ENCODE measurements at regions not wholly inside any gene's neighbourhood (a gene's known extent, or its start where the extent isn't known, plus 50 kb on each side); places are given as distances from the start of the nearest gene placed in this dataset.

GRCh38 chr2:219851169-219851568 lies 223.7 kb downstream of the SLC4A3 start:
- H3K27ac ChIP-seq (ENCODE audit: extremely low read depth, low read depth, low read length): no peak overlapping the region
- H3K36me3 ChIP-seq (ENCODE audit: control insufficient read depth in 2 of 2, insufficient read depth in 1 of 2, low read length in 2 of 2): no peaks in the 10 kb centered on the region
- TF ChIP-seq SP7 (tag by site-specific recombination; IDR thresholded peaks at IDR 0.05): no peak
- ChIA-PET CTCF (interaction anchor here (0.6 kb wide), 1 partner anchor 162 kb away, joined by 3 read pairs; no protein-coding TSS in a partner anchor), POLR2A (no interaction called here)
- H3K4me3 ChIP-seq (ENCODE audit: low read depth, low read length): no peak overlapping the region
- no peaks in the 10 kb centered on the region for H3K9me3 ChIP-seq (ENCODE audit: control insufficient read depth, insufficient read depth, low read depth, low read length)
- no peaks in the 10 kb centered on the region for H3K4me1 ChIP-seq (ENCODE audit: control insufficient read depth, insufficient read depth, low read length)

- Histone ChIP-seq H3K27ac (ENCODE audit: extremely low read depth, low read depth, low read length) (no peak overlapping the region), H3K9me3 (ENCODE audit: control insufficient read depth, insufficient read depth, low read depth, low read length) (no peaks in the 10 kb centered on the region), H3K4me3 (ENCODE audit: low read depth, low read length) (no peak overlapping the region), H3K4me1 (ENCODE audit: control insufficient read depth, insufficient read depth, low read length) (no peaks in the 10 kb centered on the region), H3K36me3 (ENCODE audit: control insufficient read depth in 2 of 2, insufficient read depth in 1 of 2, low read length in 2 of 2) (no peaks in the 10 kb centered on the region)
- CTCF ChIA-PET: no interaction called here
- TF ChIP-seq ZNF350 (tag by site-specific recombination; IDR thresholded peaks at IDR 0.05): no peak
- TF ChIP-seq ZNF114 (tag by site-specific recombination; IDR thresholded peaks at IDR 0.05): no peak
- TF ChIP-seq REST (tag by site-specific recombination; IDR thresholded peaks at IDR 0.05): no peak
- peak; percentile 58; the same call in 1 of the 2 replicates for TF ChIP-seq ZBTB17 (tag by site-specific recombination; IDR thresholded peaks at IDR 0.05)
- no peak for TF ChIP-seq PRDM4 (tag by site-specific recombination; IDR thresholded peaks at IDR 0.05)
- no peak for TF ChIP-seq HOXD13 (CRISPR knock-in tag; IDR thresholded peaks at IDR 0.05; ENCODE audit: borderline replicate concordance)
- 0 out of 2 replicates have a peak, but pooled peaks have one; percentile 40 for TF ChIP-seq ZNF660 (tag by site-specific recombination; IDR thresholded peaks at IDR 0.05)
- TF ChIP-seq ZBTB20 (tag by site-specific recombination; IDR thresholded peaks at IDR 0.05): peak; percentile 65
- peak; percentile 25; the same call in 1 of the 2 replicates for TF ChIP-seq FEZF1 (tag by site-specific recombination; IDR thresholded peaks at IDR 0.05)
- TF ChIP-seq ZNF561 (tag by site-specific recombination; IDR thresholded peaks at IDR 0.05; ENCODE audit: borderline replicate concordance): 0 out of 2 replicates have a peak, but pooled peaks have one; percentile 36
- peak; percentile 69; the same call in 1 of the 2 replicates for TF ChIP-seq BCL6B (tag by site-specific recombination; IDR thresholded peaks at IDR 0.05)
- peak; percentile 28; the same call in 1 of the 2 replicates for TF ChIP-seq ZNF398 (tag by site-specific recombination; IDR thresholded peaks at IDR 0.05)
- peak; percentile 62 for TF ChIP-seq ZNF341 (tag by site-specific recombination; IDR thresholded peaks at IDR 0.05; ENCODE audit: low read depth)
- TF ChIP-seq ZNF146 (tag by site-specific recombination; IDR thresholded peaks at IDR 0.05): no peak
- TF ChIP-seq ZNF645 (tag by site-specific recombination; IDR thresholded peaks at IDR 0.05): no peak
- peak; percentile 98 for TF ChIP-seq ZIC2 (tag by site-specific recombination; IDR thresholded peaks at IDR 0.05)
- peak; percentile 72 for TF ChIP-seq GLIS1 (tag by site-specific recombination; IDR thresholded peaks at IDR 0.05)
- TF ChIP-seq SCRT2 (tag by site-specific recombination; IDR thresholded peaks at IDR 0.05): 0 out of 2 replicates have a peak, but pooled peaks have one; percentile 14
- TF ChIP-seq ZNF362 (tag by site-specific recombination; IDR thresholded peaks at IDR 0.05): peak; percentile 20; the same call in 1 of the 2 replicates
- peak; percentile 61 for TF ChIP-seq PRDM1 (tag by site-specific recombination; IDR thresholded peaks at IDR 0.05)
- TF ChIP-seq SP7 (tag by site-specific recombination; IDR thresholded peaks at IDR 0.05): peak; percentile 41; the same call in 1 of the 2 replicates
- POLR2A ChIA-PET: interaction anchor here (0.6 kb wide), 1 partner anchor 131 kb away, joined by 4 read pairs; no protein-coding TSS in a partner anchor
Measured at GRCh38 chr2:219851801-219852481, 224.5 kb downstream of the SLC4A3 start.
